ACC112 (cell line): ENCODE measurements at regions not wholly inside any gene's neighbourhood (a gene's known extent, or its start where the extent isn't known, plus 50 kb on each side); places are given as distances from the start of the nearest gene placed in this dataset.
"Not testable (repeated sequence)": the region's sequence is repeated elsewhere in the genome, so short reads cannot be mapped to it uniquely, and the experiment has no call there.

Experiments used
- H2AFZ ChIP-seq: fragments of 200-600 bp; sonication (generic); one replicate; pipeline ENCODE4 v1.6.0; 2017; ENCODE audit warnings: antibody characterized with exemption, low read length; ENCODE audit not compliant: unreplicated experiment
- H3K27ac ChIP-seq: fragments of 200-600 bp; sonication (generic); 2 replicates; pipeline ENCODE4 v1.5.1; 2014; ENCODE audit warnings: low read depth, mild to moderate bottlenecking, antibody characterized with exemption, low read length, moderate library complexity
- H3K27me3 ChIP-seq: fragments of 200-600 bp; sonication (generic); 2 replicates; pipeline ENCODE4 v1.6.1; 2014; ENCODE audit warnings: mild to moderate bottlenecking, antibody characterized with exemption, low read length, moderate library complexity, mixed read lengths; ENCODE audit not compliant: insufficient read depth
- H3K36me3 ChIP-seq: fragments of 200-600 bp; sonication (generic); 2 replicates; pipeline ENCODE4 v1.6.1; 2016; ENCODE audit warnings: mild to moderate bottlenecking, antibody characterized with exemption, low read length, moderate library complexity, mixed read lengths; ENCODE audit not compliant: insufficient read depth
- H3K4me1 ChIP-seq: fragments of 200-600 bp; sonication (generic); one replicate; pipeline ENCODE4 v1.6.1; 2016; ENCODE audit warnings: low read length, mixed read lengths; ENCODE audit not compliant: insufficient read depth, unreplicated experiment, control insufficient read depth
- H3K4me3 ChIP-seq: fragments of 200-600 bp; sonication (generic); 2 replicates; pipeline ENCODE4 v1.5.1; 2014; ENCODE audit warnings: mild to moderate bottlenecking, low read depth, low read length
- H3K79me2 ChIP-seq: fragments of 200-600 bp; sonication (generic); one replicate; pipeline ENCODE4 v1.6.0; 2016; ENCODE audit warnings: low read length; ENCODE audit not compliant: control insufficient read depth, unreplicated experiment, insufficient read depth

DNA sequence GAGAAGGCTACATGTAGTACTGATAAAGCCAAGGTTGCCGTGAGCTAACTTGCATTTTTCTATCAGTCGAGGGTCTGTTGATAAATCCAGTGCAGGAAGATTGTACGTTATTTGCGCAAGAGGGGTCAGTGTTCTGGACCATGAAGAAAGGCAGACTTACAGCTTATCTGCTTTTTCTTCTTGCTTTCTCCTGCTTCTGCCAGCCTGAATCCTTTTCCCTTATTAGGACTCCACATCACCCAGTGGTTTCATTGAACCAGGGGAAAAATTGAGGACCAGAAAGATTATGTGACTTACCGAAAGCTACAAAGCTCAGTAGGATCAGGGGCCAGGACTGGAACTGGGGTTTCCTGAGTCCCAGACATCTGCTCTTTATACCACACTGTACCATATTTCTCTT lies 534.6 kb upstream of the BRINP1 start:
- H3K4me3 ChIP-seq = no peak overlapping the region
- no peaks in the 10 kb centered on the region for H3K27me3 ChIP-seq
- no peaks in the 10 kb centered on the region for H3K4me1 ChIP-seq
- H3K79me2 ChIP-seq = no peaks in the 10 kb centered on the region
- no peak overlapping the region for H2AFZ ChIP-seq
- H3K27ac ChIP-seq = no peak overlapping the region
- no peaks in the 10 kb centered on the region for H3K36me3 ChIP-seq

DNA sequence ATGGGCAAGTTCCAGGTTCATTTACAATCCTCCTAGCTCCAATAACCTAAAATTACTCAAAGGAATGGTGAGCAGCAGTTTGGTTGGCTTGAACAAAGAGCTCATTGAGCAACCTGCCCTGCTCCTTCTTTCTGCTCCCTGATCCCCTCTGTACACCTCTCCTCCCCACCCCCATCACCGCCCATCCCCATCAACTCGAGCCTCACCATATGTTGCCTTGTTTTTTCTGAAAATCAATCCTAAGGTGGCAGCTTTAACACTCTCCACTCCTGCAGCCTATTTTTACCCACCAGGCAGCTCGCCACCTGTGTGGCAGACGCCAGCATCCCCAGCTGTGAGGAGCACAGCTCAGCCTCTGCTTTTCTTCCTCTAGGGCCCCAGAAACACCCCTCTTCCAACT lies 533.4 kb upstream of the BRINP1 start:
- no peaks in the 10 kb centered on the region for H3K79me2 ChIP-seq
- no peak overlapping the region for H3K4me3 ChIP-seq
- no peaks in the 10 kb centered on the region for H3K4me1 ChIP-seq
- no peak overlapping the region for H3K27ac ChIP-seq
- H3K27me3 ChIP-seq = no peaks in the 10 kb centered on the region
- no peak overlapping the region for H2AFZ ChIP-seq
- no peaks in the 10 kb centered on the region for H3K36me3 ChIP-seq

DNA sequence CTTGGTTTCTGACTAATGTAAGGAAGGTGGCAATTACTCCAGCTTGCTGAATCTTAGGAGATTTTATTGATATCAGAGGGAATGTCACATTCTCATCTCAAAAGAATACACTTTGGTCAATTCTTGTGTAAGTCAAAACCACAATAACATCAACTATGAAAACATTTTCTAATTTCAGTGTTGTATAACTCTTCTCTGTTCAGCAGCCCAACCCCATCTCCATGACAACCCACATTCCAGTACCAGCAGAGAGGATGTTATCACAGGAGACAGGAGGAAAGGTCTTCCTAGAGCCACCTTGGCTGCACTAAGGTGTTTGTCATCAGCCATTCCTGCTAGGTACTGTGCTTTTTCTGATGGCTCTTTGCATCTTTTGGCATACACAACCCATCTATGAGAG lies 529.1 kb upstream of the BRINP1 start:
- Histone ChIP-seq H3K27ac (no peak overlapping the region), H3K4me3 (no peak overlapping the region)

DNA sequence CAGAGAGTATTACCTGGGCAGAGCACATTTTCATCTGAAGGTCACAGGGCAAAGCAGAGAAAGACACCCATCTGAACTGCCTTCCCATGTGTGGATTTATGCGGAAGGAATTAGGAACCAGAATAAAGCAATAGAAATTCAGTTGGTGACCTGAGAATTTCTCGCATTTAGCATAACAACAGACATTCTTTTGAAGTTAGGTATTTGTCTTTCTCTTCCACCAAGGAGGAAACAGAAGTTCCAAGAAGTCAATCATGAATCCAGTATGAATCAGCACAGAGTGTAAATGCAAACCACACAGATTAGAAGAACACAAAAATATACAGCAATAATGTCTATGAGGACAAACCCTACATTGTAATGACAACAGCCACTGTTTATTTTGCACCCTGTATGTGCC lies 515.2 kb upstream of the BRINP1 start:
- H3K36me3 ChIP-seq = no peaks in the 10 kb centered on the region
- H3K4me3 ChIP-seq = no peak overlapping the region
- H2AFZ ChIP-seq = no peak overlapping the region
- no peaks in the 10 kb centered on the region for H3K79me2 ChIP-seq
- H3K27me3 ChIP-seq = no peaks in the 10 kb centered on the region
- no peak overlapping the region for H3K27ac ChIP-seq
- no peaks in the 10 kb centered on the region for H3K4me1 ChIP-seq

More for the DNA sequence above, 529.1 kb upstream of the BRINP1 start:
- H3K36me3 ChIP-seq = no peaks in the 10 kb centered on the region
- no peaks in the 10 kb centered on the region for H3K27me3 ChIP-seq
- H3K4me1 ChIP-seq = no peaks in the 10 kb centered on the region
- no peak overlapping the region for H2AFZ ChIP-seq
- no peaks in the 10 kb centered on the region for H3K79me2 ChIP-seq

DNA sequence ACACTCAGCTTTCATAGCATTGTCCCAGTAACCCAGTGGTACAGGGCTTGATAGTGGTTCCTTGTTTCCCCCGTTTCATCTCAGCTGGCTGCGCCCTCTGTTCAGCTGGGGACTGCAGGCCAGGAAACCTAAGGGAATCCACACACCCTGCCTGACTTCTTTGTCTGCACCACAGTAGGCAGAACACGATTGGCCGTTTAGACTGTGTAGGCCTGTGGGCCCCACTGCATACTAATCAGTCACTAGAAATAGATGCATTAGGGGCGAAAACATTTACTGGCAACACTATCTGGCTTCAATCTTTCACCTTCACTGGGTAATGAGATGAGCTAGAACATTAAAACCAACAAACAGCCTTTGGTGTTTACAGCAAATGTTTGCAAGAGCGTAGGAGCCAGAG lies 512.7 kb upstream of the BRINP1 start:
- Histone ChIP-seq H3K4me1 (no peaks in the 10 kb centered on the region), H3K79me2 (no peaks in the 10 kb centered on the region), H2AFZ (no peak overlapping the region), H3K36me3 (no peaks in the 10 kb centered on the region), H3K27me3 (no peaks in the 10 kb centered on the region), H3K27ac (no peak overlapping the region), H3K4me3 (no peak overlapping the region)

DNA sequence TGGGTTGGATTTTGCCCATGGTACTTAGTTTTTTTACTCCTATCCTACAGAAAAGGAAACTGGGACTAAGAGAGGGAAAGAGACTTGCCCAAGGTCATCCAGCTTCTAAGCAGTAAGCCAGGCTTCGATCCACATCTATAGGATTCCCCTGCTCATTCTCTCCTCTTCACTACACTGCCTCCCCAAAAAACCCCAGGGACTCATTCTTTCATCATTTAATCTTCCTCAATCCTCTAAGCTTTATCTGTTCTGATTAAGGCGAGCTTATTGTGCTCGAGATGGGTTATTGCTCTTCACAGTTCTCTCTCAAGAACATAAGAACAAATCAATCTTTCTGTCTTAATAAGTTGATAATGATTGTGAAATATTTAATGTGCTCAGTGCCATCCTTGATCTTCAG lies 511.1 kb upstream of the BRINP1 start:
- Histone ChIP-seq H3K79me2 (no peaks in the 10 kb centered on the region), H3K27me3 (no peaks in the 10 kb centered on the region), H2AFZ (no peak overlapping the region), H3K4me3 (no peak overlapping the region), H3K36me3 (no peaks in the 10 kb centered on the region), H3K4me1 (no peaks in the 10 kb centered on the region), H3K27ac (no peak overlapping the region)

DNA sequence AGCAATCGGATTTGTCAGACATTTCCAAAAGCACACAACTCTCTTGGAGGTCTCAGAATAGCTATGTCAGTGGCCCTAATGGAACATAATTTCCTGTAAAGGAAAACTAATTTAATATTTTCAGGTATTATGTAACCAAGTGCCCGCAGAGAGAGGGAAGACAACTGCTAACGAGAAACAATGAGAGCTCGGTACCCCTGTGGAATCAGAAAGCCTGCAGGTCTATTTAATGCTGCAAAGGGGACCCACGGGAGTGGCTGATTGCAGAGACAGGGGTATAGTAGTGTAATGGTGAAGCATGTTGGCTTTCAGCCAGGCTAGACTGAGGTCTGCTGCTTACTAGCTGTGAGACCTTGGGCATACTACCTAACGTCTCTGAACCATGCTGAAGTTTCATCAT lies 508.1 kb upstream of the BRINP1 start:
- Histone ChIP-seq H3K79me2 (no peaks in the 10 kb centered on the region), H3K36me3 (no peaks in the 10 kb centered on the region), H3K27me3 (no peaks in the 10 kb centered on the region), H2AFZ (no peak overlapping the region), H3K4me1 (no peaks in the 10 kb centered on the region), H3K27ac (no peak overlapping the region), H3K4me3 (no peak overlapping the region)

DNA sequence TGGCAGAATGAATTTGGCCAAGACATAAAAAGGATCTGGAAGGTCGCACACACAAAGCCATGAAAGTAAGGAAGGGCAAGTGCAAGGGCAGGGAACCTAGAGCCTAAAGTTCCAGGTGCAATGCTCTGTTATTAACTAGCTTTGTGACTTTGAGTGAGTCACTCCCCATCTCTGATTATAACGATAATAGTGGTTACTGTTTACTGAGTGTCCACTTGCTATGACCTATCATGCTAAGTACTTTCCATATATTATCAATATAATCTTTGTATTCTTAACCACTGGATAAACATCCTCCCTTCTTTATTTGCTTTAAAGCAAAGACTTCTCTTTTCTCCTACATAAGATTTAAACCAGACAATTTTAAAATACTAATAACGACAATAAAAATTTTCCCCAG lies 504.6 kb upstream of the BRINP1 start:
- no peak overlapping the region for H3K4me3 ChIP-seq
- H3K4me1 ChIP-seq = no peaks in the 10 kb centered on the region
- H2AFZ ChIP-seq = no peak overlapping the region
- H3K36me3 ChIP-seq = no peaks in the 10 kb centered on the region
- H3K27me3 ChIP-seq = no peaks in the 10 kb centered on the region
- no peak overlapping the region for H3K27ac ChIP-seq
- no peaks in the 10 kb centered on the region for H3K79me2 ChIP-seq

DNA sequence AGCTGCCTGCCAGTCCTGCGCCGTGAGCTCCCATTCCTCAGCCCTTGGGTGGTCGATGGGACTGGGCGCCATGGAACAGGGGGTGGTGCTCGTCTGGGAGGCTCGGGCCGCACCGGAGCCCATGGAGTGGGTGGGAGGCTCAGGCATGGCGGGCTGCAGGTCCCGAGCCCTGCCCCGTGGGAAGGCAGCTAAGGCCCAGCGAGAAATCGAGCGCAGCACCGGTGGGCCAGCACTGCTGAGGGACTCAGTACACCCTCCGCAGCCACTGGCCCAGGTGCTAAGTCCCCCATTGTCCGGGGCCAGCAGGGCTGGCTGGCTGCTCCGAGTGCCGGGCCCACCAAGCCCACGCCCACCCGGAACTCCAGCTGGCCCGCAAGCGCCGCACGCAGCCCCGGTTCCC lies 501.0 kb upstream of the BRINP1 start:
- H2AFZ ChIP-seq, H3K79me2 ChIP-seq, H3K27me3 ChIP-seq, H3K27ac ChIP-seq, H3K36me3 ChIP-seq, H3K4me1 ChIP-seq, H3K4me3 ChIP-seq: not testable (repeated sequence)

DNA sequence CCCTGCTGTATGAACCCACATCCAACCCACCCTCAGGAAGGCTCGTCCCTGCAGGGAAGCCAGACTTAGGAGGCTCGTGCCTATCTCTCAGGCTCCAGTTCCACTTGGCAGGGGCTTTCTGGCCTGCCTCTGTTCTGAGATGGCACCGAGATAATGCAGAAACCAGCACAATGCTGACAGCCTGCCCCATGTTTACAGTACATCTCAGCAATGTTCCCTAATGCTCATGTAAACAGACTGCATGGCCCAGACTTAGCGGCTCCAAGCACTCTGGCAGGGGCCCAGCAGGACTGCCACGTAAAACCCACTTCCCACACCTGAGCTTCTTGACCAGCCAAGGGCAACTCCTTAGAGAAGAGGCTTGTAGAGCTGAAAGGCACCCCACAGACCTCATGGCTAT lies 499.5 kb upstream of the BRINP1 start:
- Histone ChIP-seq H3K27me3 (no peaks in the 10 kb centered on the region), H3K79me2 (no peaks in the 10 kb centered on the region), H2AFZ (no peak overlapping the region), H3K27ac (no peak overlapping the region), H3K4me3 (no peak overlapping the region), H3K36me3 (no peaks in the 10 kb centered on the region), H3K4me1 (no peaks in the 10 kb centered on the region)

DNA sequence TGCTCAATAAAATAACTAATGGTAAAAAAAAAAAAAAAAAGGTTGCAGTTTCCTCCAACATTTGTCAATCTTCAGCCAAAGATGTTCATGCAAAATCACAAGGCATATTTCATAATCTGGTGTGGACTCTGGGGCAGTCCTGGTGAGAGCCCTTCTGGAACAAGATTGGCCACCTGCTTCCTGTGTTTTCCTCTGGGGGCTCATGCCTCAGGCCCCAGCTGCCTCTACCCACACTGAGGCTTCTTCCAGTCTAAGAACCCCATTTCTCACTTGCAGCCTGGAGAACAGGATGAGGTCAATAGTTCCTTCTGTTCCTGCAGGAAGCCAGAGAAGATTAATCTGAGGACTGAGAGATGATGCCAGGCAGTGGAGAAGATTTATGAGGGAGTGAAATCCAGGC lies 492.6 kb upstream of the BRINP1 start:
- no peak overlapping the region for H3K4me3 ChIP-seq
- no peaks in the 10 kb centered on the region for H3K36me3 ChIP-seq
- no peak overlapping the region for H3K27ac ChIP-seq
- H2AFZ ChIP-seq = no peak overlapping the region
- H3K4me1 ChIP-seq = no peaks in the 10 kb centered on the region
- no peaks in the 10 kb centered on the region for H3K79me2 ChIP-seq
- H3K27me3 ChIP-seq = no peaks in the 10 kb centered on the region

DNA sequence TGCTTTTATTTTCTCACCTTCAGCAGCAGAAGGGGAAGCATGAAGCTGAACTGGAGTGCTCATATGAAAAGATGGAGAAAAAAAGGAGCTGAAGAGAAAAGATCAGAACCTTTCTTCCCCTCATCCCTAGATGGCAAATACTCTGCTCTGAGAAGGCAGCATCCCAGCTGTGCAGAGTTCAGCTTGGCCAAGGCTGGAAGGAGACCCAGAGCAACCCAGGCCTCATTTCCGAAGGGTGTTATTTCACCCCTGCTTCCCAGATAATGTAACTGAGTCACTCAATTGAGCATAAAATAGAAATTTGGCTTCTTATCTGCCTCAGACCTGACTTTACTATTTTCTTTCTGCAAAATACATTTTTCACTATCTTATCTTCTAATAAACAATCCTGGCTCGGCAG lies 489.9 kb upstream of the BRINP1 start:
- no peak overlapping the region for H2AFZ ChIP-seq
- H3K27me3 ChIP-seq = no peaks in the 10 kb centered on the region
- H3K36me3 ChIP-seq = no peaks in the 10 kb centered on the region
- H3K27ac ChIP-seq = no peak overlapping the region
- H3K4me1 ChIP-seq = no peaks in the 10 kb centered on the region
- no peaks in the 10 kb centered on the region for H3K79me2 ChIP-seq
- H3K4me3 ChIP-seq = no peak overlapping the region
